Activated CD8-positive, alpha-beta memory T cell treated with anti-CD3 and anti-CD28 coated beads, Interleukin-2, amount 50 U/mL, for 48 hours (primary cell): ENCODE measurements at regions not wholly inside any gene's neighbourhood (a gene's known extent, or its start where the extent isn't known, plus 50 kb on each side); places are given as distances from the start of the nearest gene placed in this dataset.
"Not testable (repeated sequence)": the region's sequence is repeated elsewhere in the genome, so short reads cannot be mapped to it uniquely, and the experiment has no call there.

Experiments
- DNase-seq: peaks from one replicate; pipeline ENCODE4 v3.0.0-alpha.2; 2020

DNA sequence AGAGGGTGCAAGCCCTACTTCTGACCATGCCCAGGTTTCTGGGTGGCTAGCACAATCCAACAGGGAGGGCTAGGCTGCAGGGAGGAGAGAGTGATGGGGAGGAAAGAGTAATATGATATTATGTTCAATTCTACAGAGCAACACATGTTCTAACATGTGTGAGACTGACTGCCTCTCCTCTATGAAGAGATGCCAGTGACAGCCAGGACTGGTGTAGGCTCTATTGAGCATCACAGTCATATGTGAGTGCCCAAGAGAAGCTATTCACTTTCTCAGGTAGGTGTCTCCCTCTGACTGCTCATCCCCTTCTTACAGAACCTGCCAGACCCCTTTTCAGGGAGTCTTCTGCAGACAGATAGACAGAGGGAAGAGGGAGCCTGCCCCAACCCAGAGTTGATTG is 446.1 kb downstream of the SIPA1L2 start:
- no peak for DNase-seq

DNA sequence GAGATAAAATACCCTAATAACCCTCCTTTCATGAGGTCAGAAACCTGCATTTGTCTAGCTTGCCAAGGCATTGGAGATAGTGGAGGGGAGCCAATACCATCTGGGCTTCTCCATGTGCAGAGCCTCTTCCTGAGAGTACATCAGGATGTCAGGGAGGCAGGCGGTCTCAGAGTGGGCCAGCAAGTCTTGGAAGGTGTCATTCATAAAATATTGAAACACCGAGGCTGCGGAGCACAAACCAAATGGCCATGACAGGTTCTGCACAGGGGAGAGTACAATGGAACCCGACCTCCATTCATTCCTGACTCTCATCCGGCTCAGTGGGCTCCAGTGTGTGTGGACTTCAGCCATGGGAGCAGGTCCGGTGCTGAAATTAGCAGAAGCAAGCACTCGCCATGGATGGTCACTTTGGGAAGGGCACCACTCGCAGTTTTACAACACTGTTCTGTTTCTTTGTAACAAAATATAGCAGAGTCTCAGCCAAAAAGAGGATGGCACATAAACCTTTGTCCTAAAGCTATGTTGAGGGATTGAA is 446.6 kb downstream of the SIPA1L2 start:
- no peak for DNase-seq

DNA sequence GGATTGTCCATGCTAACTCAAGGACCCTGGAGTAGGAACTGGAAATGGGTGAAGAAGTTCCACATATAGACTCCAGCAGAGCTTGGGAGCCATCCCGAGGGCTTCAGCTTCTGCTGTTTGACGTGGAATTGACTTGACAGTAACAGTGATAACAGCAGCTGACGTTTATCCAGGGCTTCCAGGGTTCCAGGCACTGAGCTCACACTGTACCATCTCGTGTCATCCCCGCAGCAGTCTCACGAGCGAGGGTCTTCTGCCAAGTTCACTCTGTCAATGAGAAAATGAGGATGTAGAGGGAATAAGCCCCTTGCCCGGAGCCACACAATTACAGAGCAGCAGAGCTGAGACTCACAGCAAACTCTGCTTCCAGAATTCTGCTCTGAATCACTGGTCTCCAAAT is 447.7 kb downstream of the SIPA1L2 start:
- DNase-seq, result no peak

DNA sequence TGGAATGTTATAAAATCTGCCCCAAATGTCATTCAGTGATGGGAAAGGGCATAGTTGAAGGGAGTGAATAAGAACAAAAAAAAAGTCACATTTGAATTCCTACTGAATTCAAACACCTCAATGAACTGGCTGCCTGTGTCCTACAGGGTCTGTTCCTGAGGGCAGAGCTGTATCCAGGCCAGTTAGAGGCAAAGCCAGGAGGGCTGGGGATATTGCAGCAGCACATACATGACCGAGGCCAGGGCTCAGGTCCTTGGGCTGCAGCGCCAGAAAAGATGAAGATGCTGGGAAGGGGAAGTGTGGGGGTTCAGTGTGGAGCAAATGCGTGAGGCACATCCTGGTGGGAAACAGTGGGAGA is 449.2 kb downstream of the SIPA1L2 start:
- DNase-seq, result no peak

DNA sequence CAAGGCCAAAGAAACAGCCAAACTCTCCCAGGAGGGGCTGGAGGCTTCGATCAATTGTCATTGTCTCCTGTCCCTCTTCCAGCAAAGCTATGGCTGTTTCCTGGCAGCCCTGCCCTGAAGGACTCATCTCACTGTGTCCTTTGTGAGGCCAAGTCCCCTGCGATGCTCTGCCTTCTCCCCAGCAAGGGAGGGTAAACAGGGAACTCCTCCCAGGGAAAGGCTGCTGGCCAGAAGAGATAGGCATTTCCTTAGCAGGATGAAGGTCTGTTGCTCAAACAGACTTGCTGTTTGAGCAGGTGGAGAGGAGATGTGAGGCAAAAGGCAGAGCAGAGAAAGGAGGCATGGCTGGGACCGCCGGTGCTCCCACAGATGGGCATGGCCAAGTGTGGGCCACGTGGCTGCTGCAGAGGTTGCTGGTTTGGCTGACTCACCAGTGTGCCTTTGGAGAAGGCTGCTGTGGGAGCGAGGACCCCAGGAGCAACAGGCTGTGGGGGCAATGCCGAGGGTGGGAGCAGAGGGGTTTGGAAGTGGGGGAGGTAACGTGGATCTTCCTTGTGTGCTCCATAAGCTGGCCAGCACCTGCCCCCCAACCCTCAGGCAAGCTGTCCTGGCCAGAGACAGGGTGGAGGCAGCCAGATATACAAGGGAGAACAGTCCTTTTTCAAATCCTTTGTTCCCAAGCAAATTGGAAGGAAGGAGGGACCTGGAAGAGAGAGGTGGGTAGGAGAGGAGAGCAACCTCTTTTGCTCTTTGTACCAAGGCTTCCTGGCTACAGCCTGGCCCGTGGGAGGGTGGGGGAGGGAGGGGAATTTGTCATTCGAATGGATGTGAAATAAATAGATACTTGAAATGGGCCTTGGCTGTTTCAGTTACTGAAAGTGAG is 449.8 kb downstream of the SIPA1L2 start:
- no peak for DNase-seq

DNA sequence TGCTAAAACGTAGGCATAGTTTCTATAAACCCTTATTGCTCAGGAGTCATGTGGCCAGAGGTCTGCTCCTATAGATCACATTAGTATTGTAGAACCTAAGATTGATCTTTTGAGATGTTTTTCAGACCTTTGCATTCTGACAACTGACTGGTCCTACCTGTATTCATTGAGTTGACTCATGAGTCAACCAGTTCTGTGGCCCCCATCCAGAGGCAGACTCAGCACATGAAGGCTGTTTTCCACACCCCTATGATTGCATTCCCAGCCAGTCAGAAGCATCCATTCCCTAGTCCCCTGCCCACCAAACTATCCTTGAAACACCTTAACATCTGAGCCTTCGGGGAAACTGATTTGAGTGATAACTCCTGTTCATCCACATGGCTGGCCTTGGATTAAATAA is 451.7 kb downstream of the SIPA1L2 start:
- no peak for DNase-seq

DNA sequence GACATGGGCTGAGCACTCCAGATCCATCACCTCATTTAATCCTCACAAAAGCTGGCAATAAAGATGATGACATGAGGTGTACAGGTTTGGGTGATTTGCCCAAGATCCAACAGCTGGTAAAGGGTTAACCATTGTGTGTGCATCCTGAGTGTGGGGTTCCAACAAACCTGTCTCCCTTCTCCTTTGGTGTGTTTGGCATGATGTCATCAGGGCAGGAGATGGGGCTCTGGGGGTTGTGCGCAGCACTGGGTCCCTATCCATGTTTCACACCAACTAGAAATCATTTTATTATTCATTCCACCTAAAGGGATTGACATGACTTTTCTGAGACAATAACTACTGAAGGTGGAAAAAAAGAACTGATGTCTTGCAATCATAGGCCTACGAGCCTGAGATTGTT is 452.5 kb downstream of the SIPA1L2 start:
- no peak for DNase-seq

DNA sequence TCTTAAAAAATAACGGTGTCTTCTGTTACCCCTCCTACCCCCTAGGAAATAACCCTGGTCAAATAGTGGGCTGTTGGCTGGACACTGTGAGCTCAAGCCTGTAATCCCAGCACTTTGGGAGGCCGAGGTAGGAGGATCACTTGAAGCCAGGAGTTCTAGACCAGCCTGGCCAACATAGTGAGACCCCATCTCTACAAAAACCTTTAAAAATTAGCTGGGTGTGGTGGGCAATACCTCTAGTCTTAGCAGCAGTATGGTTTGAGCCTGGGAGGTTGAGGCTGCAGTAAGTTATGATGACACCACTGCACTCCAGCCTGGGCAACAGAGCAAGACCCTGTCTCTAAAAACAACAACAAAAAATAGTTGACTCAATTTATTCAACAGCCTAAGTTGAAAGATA is 453.7 kb downstream of the SIPA1L2 start:
- DNase-seq, result no peak

DNA sequence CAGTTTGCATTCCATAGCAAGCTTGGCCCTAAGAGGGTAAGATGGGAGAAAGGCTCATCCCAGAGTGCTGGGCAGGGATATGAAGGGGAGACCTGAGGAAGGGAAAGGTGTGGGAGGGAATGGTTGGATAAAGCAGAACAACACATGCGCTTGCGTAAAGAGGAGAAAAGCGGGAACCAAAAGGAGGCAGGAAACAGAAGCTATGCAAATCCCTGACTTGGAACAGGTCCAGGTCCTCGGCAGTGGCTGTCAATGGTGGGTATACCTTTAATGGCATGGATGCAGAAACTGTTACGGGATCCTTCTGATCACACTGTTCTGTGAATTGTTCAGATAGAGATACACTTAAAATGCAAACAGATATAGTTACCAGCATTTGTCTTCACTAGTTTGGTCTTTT is 455.6 kb downstream of the SIPA1L2 start:
- DNase-seq, result no peak

DNA sequence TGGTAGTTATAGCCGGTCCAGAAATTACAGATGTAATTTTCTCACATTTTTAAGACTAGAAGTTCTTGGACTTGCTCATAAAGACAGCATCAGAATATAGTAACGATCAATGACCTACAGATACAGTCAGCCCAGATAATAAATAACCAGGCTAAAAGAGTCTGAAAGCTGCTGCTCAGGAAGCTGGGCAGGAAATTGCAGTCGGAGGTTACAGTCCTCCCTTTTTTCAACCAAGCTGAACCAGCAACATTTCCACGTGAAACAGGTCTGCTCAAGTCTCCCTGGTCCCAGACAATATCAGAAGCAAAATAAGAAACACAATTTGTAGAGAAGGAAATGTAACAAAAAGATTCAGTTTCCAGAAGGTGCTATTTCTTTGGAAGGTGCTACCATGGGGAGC is 457.4 kb downstream of the SIPA1L2 start:
- no peak for DNase-seq

DNA sequence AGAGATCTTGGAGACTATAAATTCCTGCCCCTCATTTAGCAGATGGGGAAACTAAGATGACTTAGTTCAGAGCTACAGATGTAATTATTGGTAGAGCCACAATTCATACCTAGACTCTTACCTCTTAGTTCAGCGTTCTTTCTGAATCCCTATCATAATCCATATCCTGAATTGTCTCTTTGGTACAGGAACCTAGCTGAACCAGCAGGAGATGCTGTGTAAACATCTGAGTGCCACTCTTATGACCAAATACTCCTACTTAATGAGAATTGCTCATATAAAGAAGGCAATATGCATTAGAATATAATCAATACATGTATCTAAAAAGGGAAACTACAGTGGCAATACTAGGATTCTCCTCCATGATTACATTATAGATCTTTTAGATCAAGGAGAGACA is 459.0 kb downstream of the SIPA1L2 start:
- no peak for DNase-seq

DNA sequence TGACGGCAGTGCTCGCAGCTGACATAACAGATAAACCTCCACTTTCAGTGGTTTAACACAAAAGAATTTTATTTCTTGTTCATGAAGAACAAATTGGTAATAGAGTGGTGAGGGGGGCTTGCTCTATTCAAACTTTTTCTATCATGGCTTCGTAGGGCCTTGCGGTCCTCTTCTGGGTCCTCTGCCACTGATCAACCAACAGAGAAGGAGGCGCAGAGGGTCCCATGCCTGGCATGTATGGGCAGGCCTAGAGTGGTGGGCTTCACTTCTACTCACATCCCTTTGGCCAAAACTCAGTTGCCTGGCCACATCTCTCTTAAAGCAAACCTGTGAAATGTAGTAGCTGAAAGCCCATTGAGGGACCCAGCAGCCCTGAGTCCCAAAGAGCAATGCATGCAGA is 460.5 kb downstream of the SIPA1L2 start:
- no peak for DNase-seq

DNA sequence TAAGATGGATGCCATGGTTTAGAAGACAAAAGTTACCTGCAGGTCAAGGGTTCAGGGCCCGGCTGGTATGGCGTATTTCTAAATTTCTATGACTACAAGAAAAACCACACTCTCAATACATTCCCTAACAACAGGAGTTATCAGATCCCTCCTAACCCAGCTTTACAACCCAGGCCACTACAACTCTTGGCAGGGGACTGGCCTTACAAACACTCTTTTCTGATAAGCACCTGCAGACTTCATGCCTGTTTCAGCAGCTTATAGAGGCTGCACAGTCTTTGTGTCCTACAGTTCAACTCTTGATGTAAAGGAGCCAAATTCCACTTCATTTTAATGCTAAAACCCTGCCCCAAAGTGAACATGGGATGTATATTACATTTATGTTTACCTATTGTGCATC is 461.4 kb downstream of the SIPA1L2 start:
- no peak for DNase-seq

DNA sequence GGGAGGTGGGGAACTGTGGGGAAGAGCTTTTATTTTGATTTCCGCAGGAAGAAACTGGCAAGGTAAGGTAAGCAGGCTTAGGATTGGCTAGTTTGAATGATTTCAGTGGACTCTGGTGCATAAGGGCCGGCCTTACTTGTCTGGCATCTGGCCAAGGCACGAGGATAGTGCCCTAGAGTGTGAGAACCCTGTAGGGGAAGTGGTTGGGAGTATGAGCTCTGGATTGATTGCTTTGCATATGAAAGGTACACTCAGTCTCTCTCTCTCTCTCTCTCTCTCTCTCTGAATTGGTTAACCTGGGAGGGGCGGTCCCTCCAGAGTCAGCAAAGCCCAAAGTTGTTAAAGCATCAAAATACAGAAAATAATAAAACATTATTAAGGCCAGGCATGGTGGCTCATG is 463.0 kb downstream of the SIPA1L2 start:
- no peak for DNase-seq

DNA sequence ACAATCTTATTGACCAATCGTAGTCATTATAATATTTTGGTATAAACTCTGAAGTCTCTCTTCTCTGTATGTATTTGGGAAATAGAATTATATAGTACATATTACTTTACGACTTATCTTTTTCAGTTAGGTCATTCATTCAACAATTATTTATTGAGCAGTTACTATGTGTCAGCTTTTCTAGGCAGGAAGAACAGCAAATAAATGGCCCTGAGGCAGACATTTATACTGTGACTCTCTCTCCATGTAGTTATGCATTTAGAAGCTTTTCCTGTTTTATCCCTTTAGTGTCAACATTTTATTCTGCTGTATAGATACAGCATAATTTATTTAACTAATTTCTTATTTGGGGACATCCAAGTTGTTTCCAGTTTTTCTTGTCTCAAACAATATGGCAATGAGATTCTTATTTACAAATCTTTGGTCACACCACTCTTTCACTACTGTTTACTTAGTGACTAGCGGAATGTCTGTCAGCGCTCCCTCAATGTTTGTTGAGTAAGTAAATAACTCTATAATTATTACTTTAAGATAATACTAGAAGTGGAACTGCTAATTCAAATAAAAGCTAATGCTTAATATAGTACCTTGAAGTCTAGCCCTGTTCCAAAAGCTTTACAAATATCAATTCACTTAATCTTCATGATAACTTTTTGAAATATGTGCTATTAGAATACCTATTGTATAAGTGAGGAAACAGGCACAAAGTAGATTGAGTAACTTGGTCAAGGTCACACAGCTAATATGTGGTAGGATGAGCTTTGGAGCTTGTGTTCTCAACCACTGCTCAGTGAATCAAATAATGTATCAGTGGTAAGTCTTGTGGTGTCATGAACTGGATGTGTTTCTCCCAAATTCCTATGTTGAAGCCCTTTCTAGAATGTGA is 465.6 kb downstream of the SIPA1L2 start:
- DNase-seq, result no peak

DNA sequence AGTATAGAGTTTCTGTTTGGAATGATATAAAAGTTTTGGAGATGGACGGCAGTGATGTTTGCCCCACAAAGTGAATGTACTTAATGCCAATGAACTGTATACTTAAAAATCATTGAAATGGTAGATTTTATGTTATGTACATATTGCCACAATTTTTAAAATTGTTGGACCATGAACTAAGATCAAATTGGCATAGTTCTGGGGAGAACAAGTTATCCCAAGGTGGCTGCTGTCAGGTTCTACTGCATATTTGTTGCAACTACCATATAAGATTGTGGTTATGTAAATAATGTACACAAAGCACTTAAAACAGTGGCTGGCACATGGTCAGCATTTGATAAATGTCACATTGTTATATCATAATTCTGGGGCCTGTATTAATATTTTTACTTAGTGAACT is 466.4 kb downstream of the SIPA1L2 start:
- no peak for DNase-seq

DNA sequence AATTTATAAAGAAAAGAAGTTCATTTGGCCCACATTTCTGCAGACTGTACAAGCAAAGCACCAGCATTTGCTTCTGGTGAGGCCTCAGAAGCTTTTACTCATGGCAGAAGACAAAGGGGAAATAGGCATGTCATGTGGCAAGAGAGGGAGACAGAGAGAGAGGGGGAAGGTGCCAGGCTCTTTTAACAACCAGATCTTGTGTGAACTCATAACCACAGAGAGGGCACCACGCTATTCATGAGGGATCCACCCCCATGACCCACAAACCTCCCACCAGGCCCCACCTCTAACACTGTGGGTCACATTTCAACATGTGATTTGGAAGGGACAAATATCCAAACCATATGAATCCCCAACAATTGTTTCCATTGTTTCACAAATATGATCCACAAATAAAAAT is 467.9 kb downstream of the SIPA1L2 start:
- no peak for DNase-seq

DNA sequence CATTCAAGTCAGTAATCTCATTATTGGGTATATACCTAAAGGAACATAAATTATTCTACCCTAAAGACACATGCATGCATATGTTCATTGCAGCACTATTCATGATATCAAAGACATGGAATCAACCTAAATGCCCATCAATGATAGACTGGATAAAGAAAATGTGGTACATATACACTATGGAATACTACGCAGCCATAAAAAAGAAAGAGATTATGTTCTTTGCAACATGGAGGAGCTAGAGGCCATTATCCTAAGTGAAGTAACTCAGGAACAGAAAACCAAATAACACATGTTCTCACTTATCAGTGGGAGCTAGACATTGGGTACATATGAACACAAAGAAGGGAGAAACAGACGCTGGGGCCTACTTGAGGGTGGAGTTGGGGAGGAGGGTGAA is 471.4 kb downstream of the SIPA1L2 start:
- DNase-seq, result not testable (repeated sequence)

DNA sequence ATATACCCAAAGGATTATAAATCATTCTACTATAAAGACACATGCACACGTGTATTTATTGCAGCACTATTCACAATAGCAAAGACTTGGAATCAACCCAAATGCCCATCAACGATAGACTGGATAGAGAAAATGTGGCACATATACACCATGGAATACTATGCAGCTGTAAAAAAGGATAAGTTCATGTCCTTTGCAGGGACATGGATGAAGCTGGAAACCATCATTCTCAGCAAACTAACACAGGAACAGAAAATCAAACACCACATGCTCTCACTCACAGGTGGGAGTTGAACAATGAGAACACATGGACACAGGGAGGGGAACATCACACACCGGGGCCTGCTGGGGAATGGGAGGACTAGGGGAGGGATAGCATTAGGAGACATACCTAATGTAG is 473.9 kb downstream of the SIPA1L2 start:
- not testable (repeated sequence) for DNase-seq

DNA sequence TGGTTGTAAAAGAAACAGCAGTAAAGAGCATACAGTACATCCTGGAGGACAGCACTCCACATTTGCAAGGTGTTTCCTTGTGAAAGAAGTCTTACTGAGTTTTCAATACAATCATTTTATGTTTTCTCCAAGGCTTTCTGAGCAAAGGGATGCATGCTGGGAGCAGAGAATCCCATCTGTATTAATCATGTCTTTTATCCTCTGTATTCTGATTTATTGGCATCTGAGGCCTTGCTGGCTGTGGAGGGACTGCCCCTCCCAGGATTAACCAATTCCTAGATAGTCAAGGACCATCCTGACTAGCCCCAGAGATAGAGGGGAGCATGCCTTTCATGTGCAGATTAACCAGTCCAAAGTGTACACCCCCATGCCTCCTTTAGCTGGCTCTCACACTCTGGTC is 476.3 kb downstream of the SIPA1L2 start:
- DNase-seq, result no peak

DNA sequence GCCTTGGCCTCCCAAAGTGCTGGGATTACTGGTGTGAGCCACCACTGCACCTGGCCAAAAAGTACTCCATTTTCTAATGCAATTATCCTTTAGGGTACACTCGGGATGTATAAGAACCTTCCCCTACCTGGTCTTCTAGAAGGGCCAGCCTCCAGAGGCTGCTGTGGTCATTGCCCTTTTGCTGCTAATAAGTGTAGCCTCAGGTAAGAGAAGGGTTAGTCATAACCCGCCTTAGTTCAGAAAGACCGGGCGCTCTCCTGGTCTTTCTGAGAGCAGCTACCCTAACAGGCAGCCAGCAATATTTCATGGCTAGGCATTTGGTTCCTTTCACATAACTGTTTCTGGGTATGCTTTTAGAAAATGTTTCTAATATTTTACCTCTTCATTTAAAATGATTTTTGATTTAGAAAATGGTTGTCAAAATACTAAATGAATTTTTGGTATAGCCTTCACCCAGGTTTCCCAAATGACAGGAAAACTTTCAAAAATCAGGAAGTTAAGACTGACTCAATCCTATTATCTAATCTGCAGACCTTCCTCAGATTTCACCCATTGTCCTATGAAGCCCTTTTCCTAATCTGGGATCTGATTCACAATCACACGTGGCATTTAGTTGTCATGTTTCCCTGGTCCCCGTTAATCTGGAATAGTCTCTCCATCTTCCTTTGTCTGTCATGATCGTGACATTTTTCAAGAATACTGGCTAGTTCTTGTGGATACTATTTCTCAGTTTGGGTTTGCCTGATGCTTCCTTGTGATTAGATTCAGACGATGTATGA is 479.0 kb downstream of the SIPA1L2 start:
- no peak for DNase-seq

DNA sequence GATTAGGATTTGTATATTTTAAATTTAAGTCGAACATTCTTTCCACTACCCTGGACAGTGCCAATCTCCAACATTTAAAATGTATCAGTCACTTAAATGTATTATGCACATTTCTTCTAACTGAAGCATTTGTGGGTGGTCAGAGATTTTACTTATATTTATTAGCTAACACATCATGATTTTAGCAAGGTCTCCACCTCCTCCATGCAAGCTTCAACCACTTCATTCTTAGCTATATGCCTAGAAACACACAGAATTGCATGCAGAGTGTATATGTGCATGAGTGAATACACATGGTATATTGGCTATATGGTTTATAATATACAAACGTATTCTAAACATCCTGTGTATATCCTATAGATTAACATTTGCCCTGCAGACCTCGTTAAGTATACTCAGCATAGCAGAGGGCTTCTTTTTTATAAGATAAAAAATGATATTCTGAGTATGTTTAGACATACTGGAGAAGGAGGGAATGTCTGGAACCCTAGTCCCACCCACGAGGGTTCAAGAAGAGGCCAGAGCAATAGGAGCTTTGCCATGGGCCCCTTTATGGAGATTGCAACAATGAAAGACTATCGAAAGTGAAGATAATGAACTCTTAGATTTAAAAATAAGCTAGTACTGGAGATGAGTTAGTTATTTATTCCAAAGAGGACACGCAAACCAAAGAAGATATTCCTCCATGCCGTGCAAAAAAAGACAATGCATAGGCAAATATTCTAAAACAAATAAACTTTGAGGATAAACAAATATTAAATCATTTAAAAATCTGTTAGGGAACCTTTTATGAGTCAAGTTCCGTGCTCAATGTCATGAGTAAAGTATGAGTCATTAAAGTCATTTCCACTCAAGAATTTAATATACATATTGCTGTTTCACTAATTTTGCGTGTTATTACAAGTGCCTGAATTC is 480.4 kb downstream of the SIPA1L2 start:
- DNase-seq, result no peak
